ENCODE measurements at regions not wholly inside any gene's neighbourhood (a gene's known extent, or its start where the extent isn't known, plus 50 kb on each side); places are given as distances from the start of the nearest gene placed in this dataset.

DNA sequence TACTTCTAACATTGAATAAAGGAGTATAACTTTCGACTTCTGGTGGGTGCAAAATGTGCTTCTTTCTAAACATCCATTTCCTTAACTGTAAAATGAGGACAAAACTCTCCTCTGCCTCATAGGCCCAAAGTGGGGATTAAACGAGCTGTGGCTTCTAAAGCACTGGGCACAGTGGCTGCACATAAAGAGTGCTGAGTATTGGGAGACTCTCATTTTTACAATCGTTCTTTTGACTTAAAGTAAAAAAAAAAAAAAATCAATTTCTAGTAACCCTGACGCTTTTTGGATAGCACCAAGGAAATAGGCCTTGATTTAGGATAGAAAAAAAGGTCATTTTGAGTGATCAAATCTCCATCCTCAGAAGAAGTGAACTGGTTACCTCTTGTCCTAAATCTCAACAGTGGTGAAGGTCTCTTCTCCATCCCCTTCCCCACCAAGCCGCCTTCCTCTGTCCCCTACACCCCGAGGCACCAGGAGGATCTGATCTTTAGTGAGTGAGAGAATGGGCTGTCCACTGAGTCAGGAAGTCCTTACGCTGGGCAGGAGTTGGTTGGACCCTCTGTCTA, 161.6 kb downstream of the DDX1 start:
- in situ Hi-C loops (cut with MboI; ENCODE audit: low sequenced_read_pairs in 4 of 4) (no loop called here), intact Hi-C loops (cut with DNase I; ENCODE audit: low total_unique reads) (no loop called here)
- TF ChIP-seq POLR2A (IDR thresholded peaks at IDR 0.05) = no peak
- TF ChIP-seq, protein P1, sequence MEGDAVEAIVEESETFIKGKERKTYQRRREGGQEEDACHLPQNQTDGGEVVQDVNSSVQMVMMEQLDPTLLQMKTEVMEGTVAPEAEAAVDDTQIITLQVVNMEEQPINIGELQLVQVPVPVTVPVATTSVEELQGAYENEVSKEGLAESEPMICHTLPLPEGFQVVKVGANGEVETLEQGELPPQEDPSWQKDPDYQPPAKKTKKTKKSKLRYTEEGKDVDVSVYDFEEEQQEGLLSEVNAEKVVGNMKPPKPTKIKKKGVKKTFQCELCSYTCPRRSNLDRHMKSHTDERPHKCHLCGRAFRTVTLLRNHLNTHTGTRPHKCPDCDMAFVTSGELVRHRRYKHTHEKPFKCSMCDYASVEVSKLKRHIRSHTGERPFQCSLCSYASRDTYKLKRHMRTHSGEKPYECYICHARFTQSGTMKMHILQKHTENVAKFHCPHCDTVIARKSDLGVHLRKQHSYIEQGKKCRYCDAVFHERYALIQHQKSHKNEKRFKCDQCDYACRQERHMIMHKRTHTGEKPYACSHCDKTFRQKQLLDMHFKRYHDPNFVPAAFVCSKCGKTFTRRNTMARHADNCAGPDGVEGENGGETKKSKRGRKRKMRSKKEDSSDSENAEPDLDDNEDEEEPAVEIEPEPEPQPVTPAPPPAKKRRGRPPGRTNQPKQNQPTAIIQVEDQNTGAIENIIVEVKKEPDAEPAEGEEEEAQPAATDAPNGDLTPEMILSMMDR (IDR thresholded peaks at IDR 0.05 in 4 of 5, conservative IDR thresholded peaks at IDR 0.05 in 1 of 5) = no peak
- Histone ChIP-seq H3K4me3 (no peak overlapping the region), H3K9me3 (no peaks in the 10 kb centered on the region), H3K4me1 (peaks cover 0 to 7% of the 10 kb centered on the region in 2 donors), H3K27ac (no peak overlapping the region), H3K36me3 (no peaks in the 10 kb centered on the region), H3K27me3 (no peaks in the 10 kb centered on the region)
- DNase-seq (no peak), ATAC-seq (no peak)

DNA sequence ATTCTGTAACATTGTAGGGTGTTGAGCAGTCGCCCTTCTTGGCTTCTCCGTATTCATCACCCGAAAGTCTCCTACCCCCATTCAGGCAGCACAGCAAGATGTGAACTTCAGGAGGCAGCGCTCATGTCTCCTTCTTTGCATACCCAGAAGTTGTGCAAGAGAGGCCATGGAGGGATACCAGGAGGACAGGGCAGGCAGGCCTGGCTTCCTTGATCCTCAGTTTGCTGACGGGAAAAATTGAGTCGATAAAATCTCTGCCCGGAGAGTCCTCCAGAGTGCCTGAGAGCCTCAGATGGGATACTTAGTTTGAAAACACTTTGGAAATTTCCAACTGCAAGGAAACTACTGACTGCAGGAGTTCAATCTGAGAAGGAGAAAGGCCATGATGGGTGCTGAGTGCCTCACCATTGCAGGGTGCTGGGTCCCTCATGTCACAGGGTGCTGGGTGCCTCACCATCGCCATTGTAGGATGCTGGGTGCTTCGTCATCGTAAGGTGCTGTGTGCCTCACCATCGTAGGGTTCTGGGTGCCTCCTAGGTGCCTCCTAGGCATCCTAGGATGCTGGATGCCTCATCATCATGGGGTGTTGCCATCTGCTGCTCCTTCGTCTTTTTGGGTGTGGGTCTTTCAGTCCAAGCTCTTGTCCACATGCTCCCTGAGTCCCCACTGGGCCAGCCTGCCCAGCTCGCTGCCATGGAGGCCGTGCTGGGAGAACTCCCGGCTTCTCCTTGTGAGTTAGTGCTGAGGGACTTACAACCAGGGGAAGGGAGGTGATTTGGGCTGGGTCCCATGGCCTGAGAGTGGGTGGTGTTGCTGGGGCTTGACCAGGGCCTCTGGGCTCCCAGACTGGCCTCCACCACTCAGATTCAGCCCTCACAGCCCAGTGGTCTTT, 162.4 kb downstream of the DDX1 start:
- in situ Hi-C loops (cut with MboI; ENCODE audit: low sequenced_read_pairs in 4 of 4) = no loop called here
- H3K4me1 ChIP-seq = peaks cover 0 to 7% of the 10 kb centered on the region in 2 donors
- no peak overlapping the region for H3K4me3 ChIP-seq
- intact Hi-C loops (cut with DNase I; ENCODE audit: low total_unique reads) = no loop called here
- TF ChIP-seq POLR2A (IDR thresholded peaks at IDR 0.05) = no peak
- TF ChIP-seq, protein P1 (IDR thresholded peaks at IDR 0.05 in 4 of 5, conservative IDR thresholded peaks at IDR 0.05 in 1 of 5) = no peak
- DNase-seq = no peak
- no peak overlapping the region for H3K27ac ChIP-seq
- H3K36me3 ChIP-seq = no peaks in the 10 kb centered on the region
- ATAC-seq = no peak
- no peaks in the 10 kb centered on the region for H3K9me3 ChIP-seq
- no peaks in the 10 kb centered on the region for H3K27me3 ChIP-seq

DNA sequence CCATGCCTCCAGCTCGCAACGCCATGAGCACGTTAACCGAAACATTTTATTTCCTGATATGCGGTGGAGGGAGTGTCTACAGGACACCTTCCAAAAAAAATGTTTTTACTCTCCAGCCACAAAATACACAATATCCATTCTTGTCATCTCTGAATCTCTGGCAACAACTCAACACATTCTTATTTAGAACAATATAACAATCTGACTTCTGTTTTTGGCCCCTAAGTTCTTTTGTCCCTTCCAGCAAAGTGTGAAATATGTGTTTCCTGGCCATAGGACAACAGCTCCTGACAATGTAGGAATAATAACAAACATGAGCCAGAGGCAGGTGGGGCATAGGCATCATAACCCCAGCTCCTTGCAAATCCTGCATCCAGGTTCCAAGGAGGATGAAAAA, 163.0 kb downstream of the DDX1 start:
- in situ Hi-C loops (cut with MboI; ENCODE audit: low sequenced_read_pairs in 4 of 4) = no loop called here
- H3K9me3 ChIP-seq = no peaks in the 10 kb centered on the region
- peaks cover 0 to 4% of the 10 kb centered on the region in 2 donors for H3K4me1 ChIP-seq
- intact Hi-C loops (cut with DNase I; ENCODE audit: low total_unique reads) = no loop called here
- DNase-seq = no peak
- H3K27ac ChIP-seq = no peak overlapping the region
- no peak for ATAC-seq
- no peak overlapping the region for H3K4me3 ChIP-seq
- H3K36me3 ChIP-seq = no peaks in the 10 kb centered on the region
- H3K27me3 ChIP-seq = no peaks in the 10 kb centered on the region
- TF ChIP-seq, protein P1 (IDR thresholded peaks at IDR 0.05 in 4 of 5, conservative IDR thresholded peaks at IDR 0.05 in 1 of 5) = no peak
- no peak for TF ChIP-seq POLR2A (IDR thresholded peaks at IDR 0.05)

DNA sequence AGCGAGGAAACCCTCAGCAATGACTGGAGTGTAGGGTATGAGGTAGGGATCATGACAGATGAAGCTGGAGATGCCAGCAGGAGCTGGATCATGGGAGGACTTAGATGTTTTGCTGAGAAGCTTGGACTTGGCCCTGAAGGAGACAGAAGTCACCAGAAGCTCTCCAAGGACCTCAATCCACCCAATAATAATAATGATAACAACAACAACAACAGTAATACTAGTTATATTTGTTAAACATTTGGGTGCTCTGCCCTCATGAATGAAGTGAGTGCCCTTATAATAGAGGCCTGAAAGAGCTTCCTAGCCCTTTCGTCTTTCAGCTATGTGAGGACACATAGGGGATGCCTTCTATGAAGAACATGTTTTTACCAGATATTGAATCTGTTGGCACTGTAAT, 163.9 kb downstream of the DDX1 start:
- no peak for TF ChIP-seq POLR2A (IDR thresholded peaks at IDR 0.05)
- ATAC-seq (no peak), DNase-seq (no peak)
- Histone ChIP-seq H3K4me3 (no peak overlapping the region), H3K36me3 (no peaks in the 10 kb centered on the region), H3K27ac (no peak overlapping the region), H3K4me1 (no peaks in the 10 kb centered on the region), H3K9me3 (no peaks in the 10 kb centered on the region), H3K27me3 (no peaks in the 10 kb centered on the region)
- in situ Hi-C loops (cut with MboI; ENCODE audit: low sequenced_read_pairs in 4 of 4) = no loop called here
- intact Hi-C loops (cut with DNase I; ENCODE audit: low total_unique reads) = no loop called here

DNA sequence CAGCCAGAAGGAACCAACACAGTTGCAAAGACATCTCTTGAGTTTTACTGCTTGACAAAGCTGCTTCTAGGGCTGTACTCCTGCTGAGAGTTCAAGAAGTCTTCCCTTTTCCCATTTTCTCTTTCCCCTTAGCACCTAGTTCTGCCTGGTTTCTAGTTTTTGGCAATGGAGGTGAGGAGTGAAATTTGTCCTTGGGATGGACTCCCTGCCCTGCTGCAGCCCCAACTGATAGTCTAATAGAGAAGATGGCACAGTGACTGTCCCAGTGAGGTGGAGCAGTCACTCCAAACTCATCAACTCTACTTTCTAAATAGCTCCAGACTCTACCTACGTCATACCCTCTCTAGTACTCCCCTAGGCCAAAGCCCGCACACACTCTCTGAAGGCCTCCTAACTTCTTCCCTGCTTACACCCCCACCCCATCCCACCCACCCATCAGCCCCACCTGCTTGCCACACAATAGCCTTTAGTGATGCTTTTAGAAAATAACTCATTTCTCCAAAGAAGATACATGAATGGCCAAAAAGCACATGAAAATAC, 164.4 kb downstream of the DDX1 start:
- H3K36me3 ChIP-seq = no peaks in the 10 kb centered on the region
- no peak overlapping the region for H3K4me3 ChIP-seq
- no peaks in the 10 kb centered on the region for H3K9me3 ChIP-seq
- intact Hi-C loops (cut with DNase I; ENCODE audit: low total_unique reads) (no loop called here), in situ Hi-C loops (cut with MboI; ENCODE audit: low sequenced_read_pairs in 4 of 4) (no loop called here)
- ATAC-seq = no peak
- no peak for TF ChIP-seq POLR2A (IDR thresholded peaks at IDR 0.05)
- TF ChIP-seq, protein P1 (IDR thresholded peaks at IDR 0.05 in 4 of 5, conservative IDR thresholded peaks at IDR 0.05 in 1 of 5) = no peak
- no peak for DNase-seq
- no peaks in the 10 kb centered on the region for H3K4me1 ChIP-seq
- no peak overlapping the region for H3K27ac ChIP-seq
- no peaks in the 10 kb centered on the region for H3K27me3 ChIP-seq
